Prostate gland (tissue), 2 donors: ENCODE measurements at regions not wholly inside any gene's neighbourhood (a gene's known extent, or its start where the extent isn't known, plus 50 kb on each side); places are given as distances from the start of the nearest gene placed in this dataset.

ENCODE experiments used
- DNase-seq: peaks from one replicate; pipeline ENCODE4 v3.0.0-alpha.2; 2019; ENCODE audit warnings: low spot score
- H3K27ac ChIP-seq, 2 donors: fragments of 200-600 bp; sonication (generic); 2 replicates each; pipeline ENCODE4 v1.5.1; 2017 to 2019
- H3K27me3 ChIP-seq: fragments of 200-600 bp; sonication (generic); replicated peaks from 2 replicates; pipeline ENCODE4 v1.5.1; 2019; ENCODE audit not compliant: insufficient read depth
- H3K36me3 ChIP-seq, 2 donors: fragments of 200-600 bp; sonication (generic); 1 replicate in 1 of 2; 2 replicates in 1 of 2; pipeline versions ENCODE4 v1.5.1 to v1.8.1; 2017 to 2019
- H3K4me1 ChIP-seq: fragments of 200-600 bp; sonication (generic); replicated peaks from 2 replicates; pipeline ENCODE4 v1.5.1; 2019
- H3K4me3 ChIP-seq, 2 donors: fragments of 200-600 bp; sonication (generic); 2 replicates each; pipeline ENCODE4 v1.5.1; 2017 to 2019
- H3K9me3 ChIP-seq: fragments of 200-600 bp; sonication (generic); 2 replicates; pipeline ENCODE4 v1.5.1; 2017
- POLR2A ChIP-seq: fragments of 450-650 bp; IDR thresholded peaks from one replicate; pipeline ENCODE4 v1.6.1; 2016; ENCODE audit warnings: antibody characterized with exemption, mild to moderate bottlenecking
- POLR2AphosphoS5 ChIP-seq: sonication (generic); formaldehyde crosslinking; IDR thresholded peaks from one replicate; pipeline ENCODE4 v1.6.1; 2017; ENCODE audit warnings: antibody characterized with exemption
- WGBS: methylation state at CpG from one replicate; pipeline ENCODE4 v1.1.5; 2018; 5-methylcytosine and 5-hydroxymethylcytosine counted together
- intact Hi-C: fragments of 100-400 bp; cut with DNase I; formaldehyde crosslinking; loops from one replicate; pipeline ENCODE4 v1.14.2; 2022
- TF ChIP-seq, protein P1 (sequence below), 4 experiments: fragments of 200-600 bp in 2 of 4; fragments of 450-650 bp in 2 of 4; sonication (generic) in 2 of 4; IDR thresholded peaks; 1 replicate in 3 of 4; 2 replicates in 1 of 4; pipeline ENCODE4 v1.5.1; 2016 to 2019; ENCODE audit warnings: antibody characterized with exemption in 4 of 4, mild to moderate bottlenecking in 2 of 4, moderate library complexity in 2 of 4

DNA sequence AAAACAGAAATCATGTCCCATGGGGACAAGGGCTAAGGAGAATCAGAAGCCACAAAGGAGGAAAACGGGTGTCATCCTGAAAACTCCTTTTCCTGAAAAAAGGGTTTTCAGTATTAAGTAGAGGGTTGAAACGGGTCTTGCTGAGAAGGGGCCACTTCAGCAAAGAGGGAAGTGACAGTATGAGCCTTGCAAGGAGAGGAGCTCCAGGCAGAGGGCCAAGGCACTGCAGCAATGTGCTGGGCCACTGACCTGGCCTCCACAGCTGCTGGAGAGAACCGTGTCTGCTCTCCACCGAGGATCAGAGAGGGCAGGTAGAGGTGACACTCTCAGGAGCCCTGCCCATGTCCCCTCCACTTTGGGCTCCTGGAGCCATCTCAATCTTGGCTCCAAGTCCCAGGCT, 103.3 kb downstream of the NCOR2 start:
- TF ChIP-seq POLR2A = no peak
- TF ChIP-seq, protein P1, sequence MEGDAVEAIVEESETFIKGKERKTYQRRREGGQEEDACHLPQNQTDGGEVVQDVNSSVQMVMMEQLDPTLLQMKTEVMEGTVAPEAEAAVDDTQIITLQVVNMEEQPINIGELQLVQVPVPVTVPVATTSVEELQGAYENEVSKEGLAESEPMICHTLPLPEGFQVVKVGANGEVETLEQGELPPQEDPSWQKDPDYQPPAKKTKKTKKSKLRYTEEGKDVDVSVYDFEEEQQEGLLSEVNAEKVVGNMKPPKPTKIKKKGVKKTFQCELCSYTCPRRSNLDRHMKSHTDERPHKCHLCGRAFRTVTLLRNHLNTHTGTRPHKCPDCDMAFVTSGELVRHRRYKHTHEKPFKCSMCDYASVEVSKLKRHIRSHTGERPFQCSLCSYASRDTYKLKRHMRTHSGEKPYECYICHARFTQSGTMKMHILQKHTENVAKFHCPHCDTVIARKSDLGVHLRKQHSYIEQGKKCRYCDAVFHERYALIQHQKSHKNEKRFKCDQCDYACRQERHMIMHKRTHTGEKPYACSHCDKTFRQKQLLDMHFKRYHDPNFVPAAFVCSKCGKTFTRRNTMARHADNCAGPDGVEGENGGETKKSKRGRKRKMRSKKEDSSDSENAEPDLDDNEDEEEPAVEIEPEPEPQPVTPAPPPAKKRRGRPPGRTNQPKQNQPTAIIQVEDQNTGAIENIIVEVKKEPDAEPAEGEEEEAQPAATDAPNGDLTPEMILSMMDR (IDR thresholded peaks at IDR 0.05) = no peak
- no peak for TF ChIP-seq POLR2AphosphoS5
- H3K4me3 ChIP-seq = no peak overlapping the region
- no peaks in the 10 kb centered on the region for H3K27me3 ChIP-seq
- H3K27ac ChIP-seq = no peak overlapping the region
- DNase-seq = no peak
- intact Hi-C loops = no loop called here
- no peaks in the 10 kb centered on the region for H3K9me3 ChIP-seq
- no peaks in the 10 kb centered on the region for H3K4me1 ChIP-seq
- H3K36me3 ChIP-seq = peaks cover 5 to 23% of the 10 kb centered on the region in 2 donors
- WGBS = 34% methylated on average over 4 of the region's 4 CpGs

DNA sequence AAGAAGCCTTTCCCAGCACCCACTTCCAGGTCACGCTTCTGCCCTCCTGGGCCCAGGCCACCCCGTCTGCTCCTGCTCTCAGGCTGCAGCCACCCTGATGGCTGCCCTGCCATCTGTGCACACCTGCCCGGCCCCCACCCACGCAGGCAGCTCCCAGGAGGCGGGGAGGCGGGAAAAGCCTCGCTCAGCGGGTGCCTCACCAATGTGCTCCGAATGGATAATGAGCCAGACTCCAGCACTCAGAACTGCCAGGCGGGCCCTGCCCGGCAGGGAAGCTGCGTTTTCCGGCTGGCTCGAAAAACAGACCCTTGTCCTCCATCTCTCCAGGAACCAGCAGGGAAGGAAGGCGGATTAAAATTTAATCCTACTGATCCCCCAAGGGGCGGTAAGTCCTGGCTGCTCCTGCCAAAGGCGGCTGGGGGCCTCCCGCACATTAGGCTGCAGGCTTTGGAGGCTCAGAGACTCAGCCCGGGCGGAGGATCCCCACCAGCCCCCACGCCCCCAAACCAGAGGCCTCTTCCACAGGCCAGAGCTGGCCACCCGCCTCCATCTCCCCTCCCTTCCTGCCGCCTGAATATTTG, 104.0 kb downstream of the NCOR2 start:
- H3K4me3 ChIP-seq = no peak overlapping the region
- H3K27me3 ChIP-seq = no peaks in the 10 kb centered on the region
- no peaks in the 10 kb centered on the region for H3K9me3 ChIP-seq
- no peak overlapping the region for H3K27ac ChIP-seq
- H3K4me1 ChIP-seq = no peaks in the 10 kb centered on the region
- peaks cover 5 to 23% of the 10 kb centered on the region in 2 donors for H3K36me3 ChIP-seq
- 70% methylated on average over 22 of the region's 23 CpGs for WGBS
- DNase-seq = no peak
- no peak for TF ChIP-seq POLR2AphosphoS5
- TF ChIP-seq, protein P1 (IDR thresholded peaks at IDR 0.05) = no peak
- no peak for TF ChIP-seq POLR2A
- intact Hi-C loops = no loop called here

DNA sequence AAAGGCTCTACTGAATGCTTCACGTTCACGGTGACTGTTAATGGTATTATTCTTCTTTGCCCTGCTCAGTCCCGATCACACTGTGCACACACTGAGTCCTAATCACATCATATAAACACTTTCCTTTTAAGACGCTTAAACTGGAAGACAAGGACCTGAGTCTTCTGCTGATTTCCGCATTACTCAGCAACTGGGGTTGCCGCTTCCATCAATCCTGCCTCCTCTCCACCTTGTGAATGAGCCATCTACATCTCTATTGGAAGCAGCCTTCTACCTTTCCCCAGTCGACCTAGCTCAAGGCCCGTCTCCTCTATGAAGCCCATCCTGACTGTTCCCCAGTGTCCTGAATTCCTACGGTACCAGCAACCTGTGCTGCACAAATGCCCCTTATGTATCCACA, 104.7 kb downstream of the NCOR2 start:
- H3K27me3 ChIP-seq = no peaks in the 10 kb centered on the region
- intact Hi-C loops = no loop called here
- 69% methylated on average over 9 of the region's 9 CpGs for WGBS
- H3K4me3 ChIP-seq = no peak overlapping the region
- no peaks in the 10 kb centered on the region for H3K9me3 ChIP-seq
- H3K27ac ChIP-seq = no peak overlapping the region
- no peak for DNase-seq
- peaks cover 5 to 23% of the 10 kb centered on the region in 2 donors for H3K36me3 ChIP-seq
- H3K4me1 ChIP-seq = no peaks in the 10 kb centered on the region
- TF ChIP-seq POLR2AphosphoS5 = no peak
- TF ChIP-seq, protein P1 (IDR thresholded peaks at IDR 0.05) = no peak
- no peak for TF ChIP-seq POLR2A

DNA sequence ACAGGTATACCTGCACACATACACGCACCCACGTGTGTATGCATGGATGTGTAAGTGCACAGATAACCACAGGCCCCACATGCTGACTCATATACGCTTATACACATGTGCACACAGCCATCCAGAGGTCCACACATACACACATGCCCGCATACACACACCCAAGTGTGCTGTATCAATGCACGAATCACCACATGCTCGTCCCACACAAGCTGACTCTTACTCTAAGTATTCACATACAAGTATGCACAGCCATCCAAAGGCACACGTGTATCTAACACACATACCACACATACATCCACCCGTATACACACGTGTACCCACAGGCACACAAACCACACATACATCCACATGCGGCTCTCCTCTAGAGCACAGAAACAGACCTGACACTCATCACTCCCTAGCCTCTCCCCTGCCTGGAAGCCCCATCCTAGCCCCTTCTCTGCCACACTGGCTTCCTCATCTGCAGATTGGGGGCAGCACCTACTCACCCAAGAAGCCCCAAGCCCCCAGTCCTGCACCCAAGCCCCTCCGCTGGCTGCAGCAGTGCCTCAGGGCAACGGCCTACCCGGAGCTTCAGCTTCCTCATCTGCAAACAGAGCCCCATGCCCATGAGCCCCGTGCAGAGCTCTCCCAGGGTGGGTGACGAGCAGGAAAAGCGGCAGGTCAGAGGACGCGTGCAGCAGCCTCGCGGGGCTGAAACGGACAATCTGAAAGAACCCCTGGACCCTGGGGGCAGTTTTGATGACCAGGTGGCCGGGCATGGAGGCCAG, 105.4 kb downstream of the NCOR2 start:
- intact Hi-C loops = no loop called here
- Histone ChIP-seq H3K27ac (no peak overlapping the region), H3K9me3 (no peaks in the 10 kb centered on the region), H3K36me3 (peaks cover 5 to 23% of the 10 kb centered on the region in 2 donors), H3K4me1 (no peaks in the 10 kb centered on the region), H3K4me3 (no peak overlapping the region), H3K27me3 (no peaks in the 10 kb centered on the region)
- WGBS = 80% methylated on average over 22 of the region's 22 CpGs
- DNase-seq = no peak
- no peak for TF ChIP-seq POLR2AphosphoS5
- no peak for TF ChIP-seq POLR2A
- TF ChIP-seq, protein P1 (IDR thresholded peaks at IDR 0.05) = no peak

DNA sequence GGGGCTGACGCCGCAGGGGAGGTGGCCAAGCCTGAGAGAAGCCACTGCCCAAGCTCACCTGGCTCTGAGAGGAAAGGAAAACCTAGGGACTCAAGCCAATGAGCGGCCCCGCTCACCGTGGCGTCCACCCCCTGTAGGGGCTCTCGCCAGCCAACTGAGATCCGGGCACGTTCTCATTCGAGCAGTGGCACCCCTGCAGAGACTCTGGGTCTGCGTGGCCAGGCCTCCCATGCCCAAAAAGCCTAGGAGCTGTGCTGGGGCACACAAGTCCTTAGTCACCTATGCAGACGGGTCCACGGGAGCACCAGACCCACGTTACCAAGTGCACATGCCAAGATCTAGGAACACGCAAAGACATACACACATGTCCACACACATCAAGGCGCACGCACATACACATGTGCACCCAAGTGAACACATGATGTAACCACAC, 106.2 kb downstream of the NCOR2 start:
- Histone ChIP-seq H3K9me3 (no peaks in the 10 kb centered on the region), H3K27me3 (no peaks in the 10 kb centered on the region), H3K27ac (no peak overlapping the region), H3K4me1 (no peaks in the 10 kb centered on the region), H3K36me3 (peaks cover 5 to 23% of the 10 kb centered on the region in 2 donors), H3K4me3 (no peak overlapping the region)
- 90% methylated on average over 15 of the region's 17 CpGs for WGBS
- TF ChIP-seq, protein P1 (IDR thresholded peaks at IDR 0.05) = no peak
- TF ChIP-seq POLR2AphosphoS5 = no peak
- no peak for TF ChIP-seq POLR2A
- intact Hi-C loops = no loop called here
- no peak for DNase-seq
